K562 (cell line): ENCODE measurements at regions not wholly inside any gene's neighbourhood (a gene's known extent, or its start where the extent isn't known, plus 50 kb on each side); places are given as distances from the start of the nearest gene placed in this dataset.

ENCODE experiments used
- CBX1 ChIP-seq: sonication (generic); IDR thresholded peaks from 2 replicates; pipeline ENCODE4 v1.6.1; 2016; ENCODE audit warnings: antibody characterized with exemption, low read depth, mild to moderate bottlenecking
- CTBP1 ChIP-seq: fragments of 450-650 bp; IDR thresholded peaks from 2 replicates; pipeline ENCODE4 v1.6.1; 2016; ENCODE audit warnings: borderline replicate concordance
- RBM15 ChIP-seq: fragments of 200-400 bp; formaldehyde crosslinking; IDR thresholded peaks from 2 replicates; pipeline ENCODE4 v1.6.1; 2018; ENCODE audit warnings: mild to moderate bottlenecking, low read length, moderate library complexity; ENCODE audit not compliant: insufficient read depth
- ZNF174 ChIP-seq: fragments of 250-450 bp; sonication (Bioruptor Pico); IDR thresholded peaks from 2 replicates; pipeline ENCODE4 v1.4.0; 2020; ENCODE audit warnings: mild to moderate bottlenecking
- TF ChIP-seq, protein P1 (sequence below), 2 experiments: fragments of 450-650 bp in 1 of 2; sonication (generic) in 1 of 2; formaldehyde crosslinking in 1 of 2; IDR thresholded peaks; 2 replicates each; pipeline versions ENCODE4 v1.7.1 to v1.9.0; 2016 to 2022; ENCODE audit warnings: inconsistent platforms in 1 of 2, mild to moderate bottlenecking in 1 of 2, missing genetic modification reagents in 1 of 2

DNA sequence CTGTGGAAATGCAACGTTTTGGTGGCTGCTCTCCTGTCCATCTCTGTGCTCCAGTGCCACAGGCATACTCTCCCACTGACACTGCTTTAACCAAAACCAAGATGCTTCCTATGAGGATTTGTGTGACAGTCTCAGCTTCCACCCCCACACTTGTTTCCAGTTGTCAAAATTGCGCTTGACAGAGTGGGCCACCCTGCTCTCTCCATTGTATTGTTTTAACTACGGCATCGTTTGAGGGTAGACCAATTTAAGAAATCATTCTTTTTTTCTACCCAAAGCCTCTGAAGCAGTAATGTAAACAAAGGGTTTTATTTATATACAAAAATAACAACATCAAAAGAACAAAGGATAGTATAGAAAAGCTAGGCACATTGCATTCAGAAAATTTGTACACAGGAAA, 178.0 kb downstream of the INHBA start (continued):
- TF ChIP-seq, protein P1, sequence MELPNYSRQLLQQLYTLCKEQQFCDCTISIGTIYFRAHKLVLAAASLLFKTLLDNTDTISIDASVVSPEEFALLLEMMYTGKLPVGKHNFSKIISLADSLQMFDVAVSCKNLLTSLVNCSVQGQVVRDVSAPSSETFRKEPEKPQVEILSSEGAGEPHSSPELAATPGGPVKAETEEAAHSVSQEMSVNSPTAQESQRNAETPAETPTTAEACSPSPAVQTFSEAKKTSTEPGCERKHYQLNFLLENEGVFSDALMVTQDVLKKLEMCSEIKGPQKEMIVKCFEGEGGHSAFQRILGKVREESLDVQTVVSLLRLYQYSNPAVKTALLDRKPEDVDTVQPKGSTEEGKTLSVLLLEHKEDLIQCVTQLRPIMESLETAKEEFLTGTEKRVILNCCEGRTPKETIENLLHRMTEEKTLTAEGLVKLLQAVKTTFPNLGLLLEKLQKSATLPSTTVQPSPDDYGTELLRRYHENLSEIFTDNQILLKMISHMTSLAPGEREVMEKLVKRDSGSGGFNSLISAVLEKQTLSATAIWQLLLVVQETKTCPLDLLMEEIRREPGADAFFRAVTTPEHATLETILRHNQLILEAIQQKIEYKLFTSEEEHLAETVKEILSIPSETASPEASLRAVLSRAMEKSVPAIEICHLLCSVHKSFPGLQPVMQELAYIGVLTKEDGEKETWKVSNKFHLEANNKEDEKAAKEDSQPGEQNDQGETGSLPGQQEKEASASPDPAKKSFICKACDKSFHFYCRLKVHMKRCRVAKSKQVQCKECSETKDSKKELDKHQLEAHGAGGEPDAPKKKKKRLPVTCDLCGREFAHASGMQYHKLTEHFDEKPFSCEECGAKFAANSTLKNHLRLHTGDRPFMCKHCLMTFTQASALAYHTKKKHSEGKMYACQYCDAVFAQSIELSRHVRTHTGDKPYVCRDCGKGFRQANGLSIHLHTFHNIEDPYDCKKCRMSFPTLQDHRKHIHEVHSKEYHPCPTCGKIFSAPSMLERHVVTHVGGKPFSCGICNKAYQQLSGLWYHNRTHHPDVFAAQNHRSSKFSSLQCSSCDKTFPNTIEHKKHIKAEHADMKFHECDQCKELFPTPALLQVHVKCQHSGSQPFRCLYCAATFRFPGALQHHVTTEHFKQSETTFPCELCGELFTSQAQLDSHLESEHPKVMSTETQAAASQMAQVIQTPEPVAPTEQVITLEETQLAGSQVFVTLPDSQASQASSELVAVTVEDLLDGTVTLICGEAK (IDR thresholded peaks at IDR 0.05): no peak
- TF ChIP-seq, protein P1 (CRISPR knock-in tag; IDR thresholded peaks at IDR 0.05): no peak
- TF ChIP-seq RBM15 (no peak), CBX1 (no peak), CTBP1 (no peak), ZNF174 (CRISPR knock-in tag) (no peak)
